Panc1 (cell line): ENCODE measurements at regions not wholly inside any gene's neighbourhood (a gene's known extent, or its start where the extent isn't known, plus 50 kb on each side); places are given as distances from the start of the nearest gene placed in this dataset.

Source experiments
- ATAC-seq: fragments of 200-7000 bp; cut with Tn5 transposase; 2 replicates; pipeline ENCODE4 v1.9.1; 2020; ENCODE audit warnings: mild to moderate bottlenecking, moderate library complexity
- BruUV-seq: library from RNA; stranded (reverse); fragments of 400-500 nt; replicated peaks from 2 replicates; lab custom pipeline; 2021; lab: Mats Ljungman, UMichigan
- CTCF ChIA-PET: fragments of 300-600 bp; sonication (Branson Sonifier 250); formaldehyde crosslinking; loops from one replicate; lab custom pipeline; 2022; ENCODE audit warnings: antibody characterized with exemption; lab: Charles Lee
- POLR2A ChIA-PET: fragments of 300-600 bp; sonication (Branson Sonifier 250); formaldehyde crosslinking; loops from one replicate; lab custom pipeline; 2022; ENCODE audit warnings: antibody characterized with exemption; lab: Charles Lee
- DNase-seq: peaks from one replicate; pipeline ENCODE4 v3.0.0-alpha.2; 2010; ENCODE audit warnings: low read depth, low spot score
- H3K27ac ChIP-seq: 2 replicates; pipeline ENCODE4 v1.5.1; 2011; ENCODE audit warnings: mild to moderate bottlenecking, low read length, inconsistent platforms
- H3K27me3 ChIP-seq: fragments of 200-500 bp; sonication (Bioruptor generic); 2 replicates; pipeline ENCODE4 v1.6.0; 2014; ENCODE audit warnings: low read length, inconsistent platforms; ENCODE audit not compliant: control insufficient read depth, insufficient read depth
- H3K36me3 ChIP-seq: fragments of 200-500 bp; sonication (Bioruptor generic); 2 replicates; pipeline ENCODE4 v1.5.1; 2014; ENCODE audit warnings: inconsistent platforms, mild to moderate bottlenecking, low read length, moderate library complexity; ENCODE audit not compliant: control insufficient read depth, insufficient read depth
- H3K4me1 ChIP-seq: 2 replicates; pipeline ENCODE4 v1.5.1; 2011; ENCODE audit warnings: inconsistent platforms, mild to moderate bottlenecking, low read length, moderate library complexity; ENCODE audit not compliant: control insufficient read depth, insufficient read depth
- H3K4me3 ChIP-seq, 2 experiments: 2 replicates each; pipeline ENCODE4 v1.5.1; 2011 to 2012; ENCODE audit warnings: low read depth in 2 of 2, low read length in 2 of 2, mild to moderate bottlenecking in 2 of 2, inconsistent platforms in 1 of 2, moderate library complexity in 1 of 2
- H3K9me3 ChIP-seq: fragments of 200-500 bp; sonication (Bioruptor generic); 2 replicates; pipeline ENCODE4 v1.5.1; 2014; ENCODE audit warnings: low read depth, mild to moderate bottlenecking, inconsistent platforms, low read length, moderate library complexity; ENCODE audit not compliant: control insufficient read depth, insufficient read depth
- CTCF ChIP-seq: fragments of 450-650 bp; IDR thresholded peaks from 2 replicates; pipeline ENCODE4 v1.5.1; 2017; ENCODE audit warnings: mild to moderate bottlenecking
- POLR2AphosphoS5 ChIP-seq: IDR thresholded peaks from 2 replicates; pipeline ENCODE4 v1.6.1; 2012; ENCODE audit warnings: mild to moderate bottlenecking, low read depth, low read length, moderate library complexity
- SIN3A ChIP-seq: IDR thresholded peaks from 2 replicates; pipeline ENCODE4 v1.6.1; 2012; ENCODE audit warnings: low read depth, mild to moderate bottlenecking, low read length, moderate library complexity, borderline replicate concordance; ENCODE audit not compliant: insufficient read depth
- TCF7L2 ChIP-seq: IDR thresholded peaks from 2 replicates; pipeline ENCODE4 v1.6.1; 2011; ENCODE audit warnings: mild to moderate bottlenecking, low read depth, low read length, inconsistent platforms
- in situ Hi-C: cut with HindIII; loops from 2 replicates; pipeline ENCODE4 v1.10.0; 2016; ENCODE audit warnings: low sequenced_read_pairs, low pct_unique_long_range_greater_than_20kb
- intact Hi-C: fragments of 100-400 bp; cut with micrococcal nuclease; formaldehyde crosslinking; loops from one replicate; pipeline ENCODE4 v1.10.0; 2022; ENCODE audit not compliant: unreplicated experiment
- TF ChIP-seq, protein P1 (sequence below), 2 experiments: IDR thresholded peaks; 2 replicates each; pipeline ENCODE4 v1.6.1; 2011 to 2012; ENCODE audit warnings: low read depth in 2 of 2, control low read depth in 1 of 2, low read length in 1 of 2, mild to moderate bottlenecking in 1 of 2, moderate library complexity in 1 of 2; ENCODE audit not compliant: insufficient read depth in 1 of 2

DNA sequence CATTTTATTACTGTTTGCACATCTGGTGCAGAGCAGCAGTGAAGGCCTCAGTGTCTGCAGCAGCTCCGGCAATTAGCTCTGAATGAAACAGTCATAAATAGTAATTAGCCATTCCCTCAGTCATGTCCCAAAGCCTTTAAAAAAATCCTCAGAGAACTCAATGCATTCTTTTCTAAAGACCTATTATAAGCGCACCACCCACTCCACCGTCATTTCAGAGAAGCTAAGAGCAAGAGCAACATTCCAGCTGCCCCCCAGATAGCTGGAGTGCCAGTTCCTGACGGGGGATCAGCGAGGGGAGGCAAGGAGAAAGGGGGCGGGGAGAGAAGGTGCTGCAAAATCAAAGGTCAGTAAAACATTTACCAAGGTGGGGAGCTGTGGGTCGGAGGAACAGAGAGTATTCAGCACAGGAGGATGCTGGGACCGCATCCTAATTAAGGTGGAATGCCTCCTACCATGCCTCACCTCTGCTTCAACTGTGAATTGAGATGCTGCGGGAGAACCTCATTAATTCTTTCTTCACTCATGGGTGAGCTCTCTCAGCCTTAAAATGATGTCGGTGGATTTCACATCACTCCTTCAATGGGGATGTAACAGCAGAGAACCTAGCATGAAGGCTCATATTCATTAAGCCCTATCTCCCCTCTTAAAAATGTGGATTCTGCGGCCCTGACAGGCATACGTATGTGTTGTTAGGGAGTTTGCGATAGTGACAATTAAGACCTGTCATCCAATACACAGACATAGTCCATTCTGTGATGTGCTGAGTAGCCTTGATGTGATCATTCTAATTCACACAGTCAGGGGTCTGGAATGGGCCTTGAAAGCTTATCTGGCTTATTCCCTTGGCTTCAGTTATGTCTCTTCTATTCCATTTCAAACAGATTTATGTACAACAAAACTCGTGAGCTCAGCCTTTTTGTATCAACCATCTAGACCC, 469.5 kb upstream of the NRSN1 start:
- ChIA-PET CTCF (no interaction called here), POLR2A (no interaction called here)
- ATAC-seq = no peak
- Histone ChIP-seq H3K4me3 (no peak overlapping the region), H3K36me3 (no peaks in the 10 kb centered on the region), H3K9me3 (no peaks in the 10 kb centered on the region), H3K27me3 (no peaks in the 10 kb centered on the region), H3K4me1 (no peaks in the 10 kb centered on the region), H3K27ac (no peak overlapping the region)
- TF ChIP-seq, protein P1, sequence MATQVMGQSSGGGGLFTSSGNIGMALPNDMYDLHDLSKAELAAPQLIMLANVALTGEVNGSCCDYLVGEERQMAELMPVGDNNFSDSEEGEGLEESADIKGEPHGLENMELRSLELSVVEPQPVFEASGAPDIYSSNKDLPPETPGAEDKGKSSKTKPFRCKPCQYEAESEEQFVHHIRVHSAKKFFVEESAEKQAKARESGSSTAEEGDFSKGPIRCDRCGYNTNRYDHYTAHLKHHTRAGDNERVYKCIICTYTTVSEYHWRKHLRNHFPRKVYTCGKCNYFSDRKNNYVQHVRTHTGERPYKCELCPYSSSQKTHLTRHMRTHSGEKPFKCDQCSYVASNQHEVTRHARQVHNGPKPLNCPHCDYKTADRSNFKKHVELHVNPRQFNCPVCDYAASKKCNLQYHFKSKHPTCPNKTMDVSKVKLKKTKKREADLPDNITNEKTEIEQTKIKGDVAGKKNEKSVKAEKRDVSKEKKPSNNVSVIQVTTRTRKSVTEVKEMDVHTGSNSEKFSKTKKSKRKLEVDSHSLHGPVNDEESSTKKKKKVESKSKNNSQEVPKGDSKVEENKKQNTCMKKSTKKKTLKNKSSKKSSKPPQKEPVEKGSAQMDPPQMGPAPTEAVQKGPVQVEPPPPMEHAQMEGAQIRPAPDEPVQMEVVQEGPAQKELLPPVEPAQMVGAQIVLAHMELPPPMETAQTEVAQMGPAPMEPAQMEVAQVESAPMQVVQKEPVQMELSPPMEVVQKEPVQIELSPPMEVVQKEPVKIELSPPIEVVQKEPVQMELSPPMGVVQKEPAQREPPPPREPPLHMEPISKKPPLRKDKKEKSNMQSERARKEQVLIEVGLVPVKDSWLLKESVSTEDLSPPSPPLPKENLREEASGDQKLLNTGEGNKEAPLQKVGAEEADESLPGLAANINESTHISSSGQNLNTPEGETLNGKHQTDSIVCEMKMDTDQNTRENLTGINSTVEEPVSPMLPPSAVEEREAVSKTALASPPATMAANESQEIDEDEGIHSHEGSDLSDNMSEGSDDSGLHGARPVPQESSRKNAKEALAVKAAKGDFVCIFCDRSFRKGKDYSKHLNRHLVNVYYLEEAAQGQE (IDR thresholded peaks at IDR 0.05; ENCODE audit: insufficient read depth in 1 of 2, low read depth in 2 of 2, low read length in 1 of 2) = no peak
- TF ChIP-seq POLR2AphosphoS5 (no peak), SIN3A (no peak), TCF7L2 (no peak), CTCF (no peak)
- in situ Hi-C loops = no loop called here
- BruUV-seq = no TSS peak
- no peak for DNase-seq
- intact Hi-C loops = no loop called here

GRCh38 chr6:23659125-23659524, 466.9 kb upstream of the NRSN1 start:
- Histone ChIP-seq H3K4me1 (no peaks in the 10 kb centered on the region), H3K36me3 (no peaks in the 10 kb centered on the region), H3K27me3 (no peaks in the 10 kb centered on the region), H3K4me3 (no peak overlapping the region), H3K9me3 (no peaks in the 10 kb centered on the region), H3K27ac (no peak overlapping the region)
- TF ChIP-seq TCF7L2 (no peak), SIN3A (no peak), POLR2AphosphoS5 (no peak), CTCF (peak; percentile 47)
- TF ChIP-seq, protein P1 (IDR thresholded peaks at IDR 0.05; ENCODE audit: insufficient read depth in 1 of 2, low read depth in 2 of 2, low read length in 1 of 2) = no peak
- intact Hi-C loops (no loop called here), in situ Hi-C loops (no loop called here)
- ChIA-PET POLR2A (no interaction called here), CTCF (no interaction called here)
- BruUV-seq = no TSS peak
- no peak for ATAC-seq
- DNase-seq = no peak
